ENCODE measurements at regions not wholly inside any gene's neighbourhood (a gene's known extent, or its start where the extent isn't known, plus 50 kb on each side); places are given as distances from the start of the nearest gene placed in this dataset.
"Not testable (repeated sequence)": the region's sequence is repeated elsewhere in the genome, so short reads cannot be mapped to it uniquely, and the experiment has no call there.

- no peak overlapping the region for H3K4me3 Mint-ChIP-seq
- ATAC-seq (replicated peaks), result no peak
- no peak overlapping the region for H3K27ac Mint-ChIP-seq
- H3K27me3 Mint-ChIP-seq, result peaks cover 16% of the 10 kb centered on the region
- H3K4me1 Mint-ChIP-seq, result no peaks in the 10 kb centered on the region
- H3K36me3 Mint-ChIP-seq (ENCODE audit: low read depth), result no peaks in the 10 kb centered on the region
- peaks cover 4% of the 10 kb centered on the region for H3K9me3 Mint-ChIP-seq
Observed at GRCh38 chr1:143748906-143749305, 222.9 kb downstream of the FAM72C start.

GRCh38 chr1:143736562-143736961, 235.2 kb downstream of the FAM72C start:
- H3K27me3 Mint-ChIP-seq, result peaks cover 35% of the 10 kb centered on the region
- H3K4me3 Mint-ChIP-seq, result no peak overlapping the region
- no peaks in the 10 kb centered on the region for H3K36me3 Mint-ChIP-seq (ENCODE audit: low read depth)
- no peak for ATAC-seq (replicated peaks)
- no peaks in the 10 kb centered on the region for H3K9me3 Mint-ChIP-seq
- H3K4me1 Mint-ChIP-seq, result no peaks in the 10 kb centered on the region
- no peak overlapping the region for H3K27ac Mint-ChIP-seq

- ATAC-seq (replicated peaks), result no peak
- H3K27ac Mint-ChIP-seq, result no peak overlapping the region
- no peaks in the 10 kb centered on the region for H3K36me3 Mint-ChIP-seq (ENCODE audit: low read depth)
- peaks cover 37% of the 10 kb centered on the region for H3K27me3 Mint-ChIP-seq
- no peaks in the 10 kb centered on the region for H3K4me1 Mint-ChIP-seq
- H3K4me3 Mint-ChIP-seq, result no peak overlapping the region
- no peaks in the 10 kb centered on the region for H3K9me3 Mint-ChIP-seq
Observed at GRCh38 chr1:143735764-143736461, 235.9 kb downstream of the FAM72C start.

- peaks cover 41% of the 10 kb centered on the region for H3K27me3 Mint-ChIP-seq
- not testable (repeated sequence) for H3K9me3 Mint-ChIP-seq; ATAC-seq (replicated peaks); H3K36me3 Mint-ChIP-seq (ENCODE audit: low read depth); H3K27ac Mint-ChIP-seq; H3K4me3 Mint-ChIP-seq; H3K4me1 Mint-ChIP-seq
Observed at GRCh38 chr1:143734261-143734660, 237.5 kb downstream of the FAM72C start.

- H3K27me3 Mint-ChIP-seq, result peaks cover 37% of the 10 kb centered on the region
- not testable (repeated sequence) for H3K27ac Mint-ChIP-seq; H3K9me3 Mint-ChIP-seq; H3K4me3 Mint-ChIP-seq; H3K4me1 Mint-ChIP-seq; ATAC-seq (replicated peaks); H3K36me3 Mint-ChIP-seq (ENCODE audit: low read depth)
Observed at GRCh38 chr1:143730890-143731289, 240.9 kb downstream of the FAM72C start.

- ATAC-seq (replicated peaks), result peak; percentile 77
- not testable (repeated sequence) for H3K9me3 Mint-ChIP-seq; H3K36me3 Mint-ChIP-seq (ENCODE audit: low read depth); H3K4me1 Mint-ChIP-seq; H3K4me3 Mint-ChIP-seq
- peak overlapping the region; percentile 80 for H3K27ac Mint-ChIP-seq
- peaks cover 31% of the 10 kb centered on the region for H3K27me3 Mint-ChIP-seq
Observed at GRCh38 chr1:143729449-143730111, 242.2 kb downstream of the FAM72C start.

GRCh38 chr1:143728802-143729448, 242.9 kb downstream of the FAM72C start:
- not testable (repeated sequence) for H3K36me3 Mint-ChIP-seq (ENCODE audit: low read depth); H3K9me3 Mint-ChIP-seq; H3K4me1 Mint-ChIP-seq; H3K4me3 Mint-ChIP-seq
- Mint-ChIP-seq H3K27me3 (peaks cover 30% of the 10 kb centered on the region), H3K27ac (peak overlapping the region; percentile 80)
- peak; percentile 93 for ATAC-seq (replicated peaks)

- ATAC-seq (replicated peaks), result no peak
- no peaks in the 10 kb centered on the region for H3K9me3 Mint-ChIP-seq
- H3K4me3 Mint-ChIP-seq, result peak overlapping the region; percentile 1
- no peak overlapping the region for H3K27ac Mint-ChIP-seq
- H3K4me1 Mint-ChIP-seq, result no peaks in the 10 kb centered on the region
- peaks cover 26% of the 10 kb centered on the region for H3K27me3 Mint-ChIP-seq
- no peaks in the 10 kb centered on the region for H3K36me3 Mint-ChIP-seq (ENCODE audit: low read depth)
Observed at GRCh38 chr1:143727263-143727662, 244.5 kb downstream of the FAM72C start.

- Mint-ChIP-seq H3K4me1 (no peaks in the 10 kb centered on the region), H3K27me3 (peaks cover 36% of the 10 kb centered on the region), H3K36me3 (ENCODE audit: low read depth) (no peaks in the 10 kb centered on the region), H3K27ac (peak overlapping the region; percentile 38), H3K9me3 (no peaks in the 10 kb centered on the region), H3K4me3 (peak overlapping the region; percentile 59)
- ATAC-seq (replicated peaks), result no peak
Observed at GRCh38 chr1:143721024-143721373, 250.8 kb downstream of the FAM72C start.

- Mint-ChIP-seq H3K27ac (peak overlapping the region; percentile 38), H3K36me3 (ENCODE audit: low read depth) (no peaks in the 10 kb centered on the region), H3K4me1 (no peaks in the 10 kb centered on the region), H3K9me3 (no peaks in the 10 kb centered on the region), H3K27me3 (peaks cover 36% of the 10 kb centered on the region), H3K4me3 (peak overlapping the region; percentile 59)
- peak; percentile 86 for ATAC-seq (replicated peaks)
Observed at GRCh38 chr1:143720087-143721023, 251.4 kb downstream of the FAM72C start.

- H3K4me1 Mint-ChIP-seq, result no peaks in the 10 kb centered on the region
- H3K27ac Mint-ChIP-seq, result no peak overlapping the region
- ATAC-seq (replicated peaks), result no peak
- H3K9me3 Mint-ChIP-seq, result no peaks in the 10 kb centered on the region
- H3K36me3 Mint-ChIP-seq (ENCODE audit: low read depth), result no peaks in the 10 kb centered on the region
- peaks cover 39% of the 10 kb centered on the region for H3K27me3 Mint-ChIP-seq
- no peak overlapping the region for H3K4me3 Mint-ChIP-seq
Observed at GRCh38 chr1:143718524-143718923, 253.3 kb downstream of the FAM72C start.

GRCh38 chr1:143718021-143718420, 253.8 kb downstream of the FAM72C start:
- H3K36me3 Mint-ChIP-seq (ENCODE audit: low read depth), result no peaks in the 10 kb centered on the region
- peaks cover 34% of the 10 kb centered on the region for H3K27me3 Mint-ChIP-seq
- no peak for ATAC-seq (replicated peaks)
- no peaks in the 10 kb centered on the region for H3K9me3 Mint-ChIP-seq
- no peak overlapping the region for H3K27ac Mint-ChIP-seq
- no peak overlapping the region for H3K4me3 Mint-ChIP-seq
- no peaks in the 10 kb centered on the region for H3K4me1 Mint-ChIP-seq

GRCh38 chr1:143717434-143717833, 254.4 kb downstream of the FAM72C start:
- Mint-ChIP-seq H3K27me3 (peaks cover 34% of the 10 kb centered on the region), H3K36me3 (ENCODE audit: low read depth) (no peaks in the 10 kb centered on the region), H3K4me3 (no peak overlapping the region), H3K9me3 (no peaks in the 10 kb centered on the region), H3K27ac (no peak overlapping the region), H3K4me1 (no peaks in the 10 kb centered on the region)
- no peak for ATAC-seq (replicated peaks)

- not testable (repeated sequence) for H3K4me3 Mint-ChIP-seq; H3K27ac Mint-ChIP-seq; ATAC-seq (replicated peaks); H3K9me3 Mint-ChIP-seq; H3K36me3 Mint-ChIP-seq (ENCODE audit: low read depth); H3K4me1 Mint-ChIP-seq
- H3K27me3 Mint-ChIP-seq, result peaks cover 33% of the 10 kb centered on the region
Observed at GRCh38 chr1:143714913-143715312, 256.9 kb downstream of the FAM72C start.
